Uterus (tissue), 2 donors: ENCODE measurements at regions not wholly inside any gene's neighbourhood (a gene's known extent, or its start where the extent isn't known, plus 50 kb on each side); places are given as distances from the start of the nearest gene placed in this dataset.

Source experiments
- CTCF ChIP-seq, 4 experiments: fragments of 200-600 bp in 2 of 4; fragments of 450-650 bp in 2 of 4; sonication (generic) in 2 of 4; IDR thresholded peaks; one replicate each; pipeline ENCODE4 v1.5.1; 2016 to 2019; ENCODE audit warnings: antibody characterized with exemption in 4 of 4, mild to moderate bottlenecking in 2 of 4, moderate library complexity in 1 of 4
- POLR2A ChIP-seq, 2 donors: fragments of 450-650 bp; IDR thresholded peaks; one replicate each; pipeline ENCODE4 v1.6.1; 2016; ENCODE audit warnings: antibody characterized with exemption in 2 of 2, mild to moderate bottlenecking in 1 of 2, moderate library complexity in 1 of 2

- TF ChIP-seq CTCF (IDR thresholded peaks at IDR 0.05) (no peak), POLR2A (IDR thresholded peaks at IDR 0.05) (no peak)
Measured at GRCh38 chr22:47460861-47461260, 698.4 kb downstream of the TBC1D22A start.
